GM23248 (cell line): ENCODE measurements at regions not wholly inside any gene's neighbourhood (a gene's known extent, or its start where the extent isn't known, plus 50 kb on each side); places are given as distances from the start of the nearest gene placed in this dataset.

Experiments
- EZH2 ChIP-seq: fragments of 200-600 bp; sonication (generic); IDR thresholded peaks from 2 replicates; pipeline ENCODE4 v1.6.1; 2018; ENCODE audit warnings: antibody characterized with exemption, mild to moderate bottlenecking; ENCODE audit not compliant: insufficient read depth, poor library complexity, severe bottlenecking
- EZH2phosphoT487 ChIP-seq: fragments of 200-600 bp; sonication (generic); IDR thresholded peaks from 2 replicates; pipeline ENCODE4 v1.6.1; 2018; ENCODE audit warnings: antibody characterized with exemption, moderate library complexity, mild to moderate bottlenecking, low read depth; ENCODE audit not compliant: insufficient read depth

GRCh38 chr15:87489902-87490665 is 766.5 kb downstream of the NTRK3 start:
- TF ChIP-seq EZH2phosphoT487, result no peak
- TF ChIP-seq EZH2, result no peak
